ENCODE measurements at regions not wholly inside any gene's neighbourhood (a gene's known extent, or its start where the extent isn't known, plus 50 kb on each side); places are given as distances from the start of the nearest gene placed in this dataset.

- TF ChIP-seq CTCF (IDR thresholded peaks at IDR 0.05) = no peak
- Histone ChIP-seq H3K9me3 (ENCODE audit: control insufficient read depth, insufficient read depth, low read length) (no peaks in the 10 kb centered on the region), H3K36me3 (ENCODE audit: control insufficient read depth, insufficient read depth, low read length) (no peaks in the 10 kb centered on the region), H3K27me3 (ENCODE audit: control insufficient read depth, insufficient read depth, low read length) (no peaks in the 10 kb centered on the region), H3K4me3 (ENCODE audit: low read length) (no peak overlapping the region), H3K4me1 (ENCODE audit: control insufficient read depth, insufficient read depth, low read length) (no peaks in the 10 kb centered on the region), H3K27ac (ENCODE audit: low read length) (no peak overlapping the region)
- intact Hi-C loops (cut with micrococcal nuclease) = no loop called here
- WGBS (ENCODE audit: insufficient coverage) = 81% methylated on average over 3 of the region's 3 CpGs
- Mint-ChIP-seq H3K27me3 (ENCODE audit: low read depth in 2 of 2) (no peaks in the 10 kb centered on the region), H3K4me3 (no peak overlapping the region), H3K4me1 (no peaks in the 10 kb centered on the region), H3K27ac (no peak overlapping the region), H3K36me3 (no peaks in the 10 kb centered on the region), H3K9me3 (peaks cover 9 to 21% of the 10 kb centered on the region in 2 donors)
- DNase-seq = no peak
- ATAC-seq = no peak
These were observed 470.2 kb upstream of the CDH20 start for GRCh38 chr18:60862988-60863387.

- Mint-ChIP-seq H3K27ac (no peak overlapping the region), H3K27me3 (ENCODE audit: low read depth in 2 of 2) (no peaks in the 10 kb centered on the region), H3K4me1 (no peaks in the 10 kb centered on the region), H3K9me3 (peaks cover 4 to 17% of the 10 kb centered on the region in 2 donors), H3K4me3 (no peak overlapping the region), H3K36me3 (no peaks in the 10 kb centered on the region)
- Histone ChIP-seq H3K36me3 (ENCODE audit: control insufficient read depth, insufficient read depth, low read length) (no peaks in the 10 kb centered on the region), H3K4me1 (ENCODE audit: control insufficient read depth, insufficient read depth, low read length) (no peaks in the 10 kb centered on the region), H3K4me3 (ENCODE audit: low read length) (no peak overlapping the region), H3K27ac (ENCODE audit: low read length) (no peak overlapping the region), H3K9me3 (ENCODE audit: control insufficient read depth, insufficient read depth, low read length) (no peaks in the 10 kb centered on the region), H3K27me3 (ENCODE audit: control insufficient read depth, insufficient read depth, low read length) (no peaks in the 10 kb centered on the region)
- intact Hi-C loops (cut with micrococcal nuclease) = no loop called here
- TF ChIP-seq CTCF (IDR thresholded peaks at IDR 0.05) = no peak
- no peak for DNase-seq
- WGBS (ENCODE audit: insufficient coverage) = 100% methylated on average over 1 of the region's 2 CpGs
- no peak for ATAC-seq
These were observed 467.4 kb upstream of the CDH20 start for GRCh38 chr18:60865801-60866200.

GRCh38 chr18:60870261-60871153 lies 462.7 kb upstream of the CDH20 start:
- H3K4me1 Mint-ChIP-seq = no peaks in the 10 kb centered on the region
- no peak overlapping the region for H3K27ac Mint-ChIP-seq
- DNase-seq (no peak), ATAC-seq (no peak)
- TF ChIP-seq CTCF (IDR thresholded peaks at IDR 0.05) = no peak
- no peaks in the 10 kb centered on the region for H3K27me3 Mint-ChIP-seq (ENCODE audit: low read depth in 2 of 2)
- Histone ChIP-seq H3K4me3 (ENCODE audit: low read length) (no peak overlapping the region), H3K27ac (ENCODE audit: low read length) (no peak overlapping the region), H3K4me1 (ENCODE audit: control insufficient read depth, insufficient read depth, low read length) (no peaks in the 10 kb centered on the region), H3K9me3 (ENCODE audit: control insufficient read depth, insufficient read depth, low read length) (no peaks in the 10 kb centered on the region), H3K36me3 (ENCODE audit: control insufficient read depth, insufficient read depth, low read length) (no peaks in the 10 kb centered on the region), H3K27me3 (ENCODE audit: control insufficient read depth, insufficient read depth, low read length) (no peaks in the 10 kb centered on the region)
- WGBS (ENCODE audit: insufficient coverage) = 79% methylated on average over 1 of the region's 2 CpGs
- intact Hi-C loops (cut with micrococcal nuclease) = no loop called here
- H3K4me3 Mint-ChIP-seq = no peak overlapping the region
- H3K9me3 Mint-ChIP-seq = peaks cover 11 to 26% of the 10 kb centered on the region in 2 donors
- no peaks in the 10 kb centered on the region for H3K36me3 Mint-ChIP-seq

- Histone ChIP-seq H3K36me3 (ENCODE audit: control insufficient read depth, insufficient read depth, low read length) (no peaks in the 10 kb centered on the region), H3K27me3 (ENCODE audit: control insufficient read depth, insufficient read depth, low read length) (no peaks in the 10 kb centered on the region), H3K9me3 (ENCODE audit: control insufficient read depth, insufficient read depth, low read length) (no peaks in the 10 kb centered on the region), H3K27ac (ENCODE audit: low read length) (no peak overlapping the region), H3K4me3 (ENCODE audit: low read length) (no peak overlapping the region), H3K4me1 (ENCODE audit: control insufficient read depth, insufficient read depth, low read length) (no peaks in the 10 kb centered on the region)
- H3K4me3 Mint-ChIP-seq = no peak overlapping the region
- intact Hi-C loops (cut with micrococcal nuclease) = no loop called here
- 90% methylated on average over 3 of the region's 3 CpGs for WGBS (ENCODE audit: insufficient coverage)
- no peak overlapping the region for H3K27ac Mint-ChIP-seq
- TF ChIP-seq CTCF (IDR thresholded peaks at IDR 0.05) = no peak
- no peak for DNase-seq
- H3K9me3 Mint-ChIP-seq = peaks cover 14 to 32% of the 10 kb centered on the region in 2 donors
- no peaks in the 10 kb centered on the region for H3K27me3 Mint-ChIP-seq (ENCODE audit: low read depth in 2 of 2)
- ATAC-seq = no peak
- no peaks in the 10 kb centered on the region for H3K4me1 Mint-ChIP-seq
- no peaks in the 10 kb centered on the region for H3K36me3 Mint-ChIP-seq
These were observed 460.8 kb upstream of the CDH20 start for GRCh38 chr18:60872434-60872833.
